Upper lobe of left lung (tissue), 6 donors: ENCODE measurements at regions not wholly inside any gene's neighbourhood (a gene's known extent, or its start where the extent isn't known, plus 50 kb on each side); places are given as distances from the start of the nearest gene placed in this dataset.
"Not testable (repeated sequence)": the region's sequence is repeated elsewhere in the genome, so short reads cannot be mapped to it uniquely, and the experiment has no call there.

ENCODE experiments used
- ATAC-seq, 2 donors: fragments of 200-7000 bp; cut with Tn5 transposase; one replicate each; pipeline ENCODE4 v1.9.1; 2022; ENCODE audit warnings: mild to moderate bottlenecking in 2 of 2, moderate library complexity in 2 of 2; ENCODE audit not compliant: low FRiP score in 2 of 2
- DNase-seq, 2 donors: peaks; one replicate each; pipeline ENCODE4 v3.0.0-alpha.2; 2019 to 2020
- H3K27ac ChIP-seq, 4 donors: fragments of 200-600 bp; sonication (generic); one replicate each; pipeline ENCODE4 v1.5.1; 2016 to 2019
- H3K27me3 ChIP-seq, 4 donors: fragments of 200-600 bp; sonication (generic); one replicate each; pipeline ENCODE4 v1.5.1; 2017 to 2019
- H3K36me3 ChIP-seq, 4 donors: fragments of 200-600 bp; sonication (generic); one replicate each; pipeline ENCODE4 v1.5.1; 2016 to 2019
- H3K4me1 ChIP-seq, 4 donors: fragments of 200-600 bp; sonication (generic); one replicate each; pipeline ENCODE4 v1.5.1; 2018 to 2019
- H3K4me3 ChIP-seq, 4 donors: fragments of 200-600 bp; sonication (generic); one replicate each; pipeline ENCODE4 v1.5.1; 2017 to 2019; ENCODE audit warnings: mild to moderate bottlenecking in 2 of 4, moderate library complexity in 1 of 4
- H3K9me3 ChIP-seq, 4 donors: fragments of 200-600 bp; sonication (generic); one replicate each; pipeline ENCODE4 v1.5.1; 2018 to 2019
- CTCF ChIP-seq, 6 experiments: fragments of 450-650 bp in 4 of 6; fragments of 200-600 bp in 2 of 6; sonication (generic) in 2 of 6; IDR thresholded peaks; one replicate each; pipeline ENCODE4 v1.5.1; 2016 to 2019; ENCODE audit warnings: antibody characterized with exemption in 6 of 6
- EP300 ChIP-seq, 4 donors: sonication (generic); formaldehyde crosslinking; IDR thresholded peaks; one replicate each; pipeline ENCODE4 v1.5.1; 2017; ENCODE audit warnings: antibody characterized with exemption in 4 of 4, control low read depth in 2 of 4
- POLR2A ChIP-seq, 4 donors: fragments of 450-650 bp; IDR thresholded peaks; one replicate each; pipeline ENCODE4 v1.5.1; 2016 to 2017; ENCODE audit warnings: antibody characterized with exemption in 4 of 4, mild to moderate bottlenecking in 2 of 4
- POLR2AphosphoS5 ChIP-seq, 2 donors: sonication (generic); formaldehyde crosslinking; IDR thresholded peaks; one replicate each; pipeline ENCODE4 v1.5.1; 2017; ENCODE audit warnings: antibody characterized with exemption in 2 of 2
- WGBS, 2 donors: methylation state at CpG; one replicate each; pipeline ENCODE4 v1.1.5; 2017 to 2018; 5-methylcytosine and 5-hydroxymethylcytosine counted together
- donor health status: DM: no; HTN: no; CAD: no; lungs with moderate emphysema.
- donor health status: DM: no; HTN: yes; CAD: no; lungs with severe emphysema.

DNA sequence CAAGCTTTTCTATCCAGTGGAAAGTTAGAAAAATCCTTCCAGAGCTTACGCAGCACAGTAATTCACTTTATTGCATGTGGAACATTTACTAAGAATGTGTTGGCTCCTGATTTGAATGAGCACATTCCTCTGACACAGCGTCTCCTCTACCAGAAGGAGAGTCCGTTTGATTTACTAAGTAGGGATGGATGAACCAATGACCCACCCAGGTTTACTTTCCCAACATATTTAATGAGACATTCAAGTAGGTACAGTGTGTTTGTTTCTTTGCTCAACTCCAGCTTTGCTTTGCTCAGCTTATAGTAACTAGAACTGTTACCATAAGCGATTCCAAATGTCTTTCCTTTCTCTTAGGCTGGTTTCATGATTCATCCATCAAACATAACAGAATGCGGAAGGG, 161.7 kb downstream of the SMARCA1 start:
- no peak for DNase-seq
- 63 to 76% methylated on average over 5 of the region's 5 CpGs for WGBS, 2 donors
- H3K27me3 ChIP-seq, result no peaks in the 10 kb centered on the region
- no peak for ATAC-seq
- no peaks in the 10 kb centered on the region for H3K4me1 ChIP-seq
- no peak overlapping the region for H3K27ac ChIP-seq
- H3K9me3 ChIP-seq, result no peaks in the 10 kb centered on the region
- H3K36me3 ChIP-seq, result no peaks in the 10 kb centered on the region
- no peak overlapping the region for H3K4me3 ChIP-seq
- TF ChIP-seq POLR2A (IDR thresholded peaks at IDR 0.05) (no peak), POLR2AphosphoS5 (IDR thresholded peaks at IDR 0.05) (no peak), CTCF (IDR thresholded peaks at IDR 0.05) (no peak), EP300 (IDR thresholded peaks at IDR 0.05) (no peak)

DNA sequence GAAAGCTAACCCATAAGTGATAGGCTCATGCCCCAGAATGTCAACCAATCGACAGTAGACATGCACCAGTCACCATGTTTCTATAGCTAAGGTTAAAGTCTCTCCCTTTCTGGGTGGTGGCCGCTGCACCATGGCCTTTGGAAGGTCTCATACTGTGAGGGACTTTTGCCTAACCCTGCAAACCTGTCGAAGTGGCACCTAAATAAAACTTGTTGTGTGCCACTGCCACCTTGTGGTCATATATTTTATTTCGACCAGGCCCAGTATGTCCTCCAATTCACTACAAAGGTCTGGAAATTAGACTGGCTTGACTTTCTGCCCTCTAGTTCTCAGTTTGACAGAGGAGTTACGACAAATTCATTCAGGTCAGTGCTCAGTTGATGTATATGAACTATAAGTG, 163.1 kb downstream of the SMARCA1 start:
- peak in 1 of 2 donors; percentile 23 for DNase-seq
- no peaks in the 10 kb centered on the region for H3K36me3 ChIP-seq
- no peak overlapping the region for H3K27ac ChIP-seq
- WGBS, 2 donors, result 32 to 50% methylated on average over 3 to 5 of the region's 5 CpGs
- H3K4me1 ChIP-seq, result no peaks in the 10 kb centered on the region
- no peak overlapping the region for H3K4me3 ChIP-seq
- TF ChIP-seq CTCF (IDR thresholded peaks at IDR 0.05) (peak in 5 of 6 experiments; percentile 14 to 53 (median 31)), EP300 (IDR thresholded peaks at IDR 0.05) (no peak)
- ATAC-seq, result peak; percentile 53 to 75
- H3K9me3 ChIP-seq, result no peaks in the 10 kb centered on the region
- no peaks in the 10 kb centered on the region for H3K27me3 ChIP-seq

DNA sequence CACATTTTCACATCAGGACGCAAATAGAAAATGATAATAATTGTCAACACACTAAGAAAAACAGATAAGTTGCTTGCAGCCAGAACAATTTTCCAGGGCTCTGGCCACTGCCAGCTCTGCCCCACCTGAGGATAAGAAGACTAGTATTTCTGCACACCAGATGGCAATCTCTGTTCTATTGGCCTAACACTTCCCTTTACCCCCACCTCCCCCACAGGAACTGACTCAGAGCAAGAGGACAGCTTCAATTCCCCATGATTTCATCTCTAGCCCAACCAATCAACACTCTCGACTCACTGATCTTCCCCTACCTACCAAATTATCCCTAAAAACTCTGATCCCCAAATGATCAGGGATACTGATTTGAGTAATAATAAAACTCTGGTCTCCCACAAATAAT, 164.0 kb downstream of the SMARCA1 start:
- no peaks in the 10 kb centered on the region for H3K27me3 ChIP-seq
- ATAC-seq (no peak), DNase-seq (no peak)
- H3K9me3 ChIP-seq, result no peaks in the 10 kb centered on the region
- H3K36me3 ChIP-seq, result no peaks in the 10 kb centered on the region
- no peaks in the 10 kb centered on the region for H3K4me1 ChIP-seq
- 64 to 74% methylated on average over 2 of the region's 2 CpGs for whole genome bisulfite sequencing, 2 donors
- no peak overlapping the region for H3K4me3 ChIP-seq
- no peak overlapping the region for H3K27ac ChIP-seq
- no peak for TF ChIP-seq EP300 (IDR thresholded peaks at IDR 0.05)
- no peak for TF ChIP-seq POLR2AphosphoS5 (IDR thresholded peaks at IDR 0.05)
- TF ChIP-seq CTCF (IDR thresholded peaks at IDR 0.05), result no peak
- TF ChIP-seq POLR2A (IDR thresholded peaks at IDR 0.05), result no peak

- 80 to 100% methylated on average over 3 to 4 of the region's 4 CpGs for WGBS, 2 donors
- not testable (repeated sequence) for DNase-seq, H3K4me1 ChIP-seq, H3K4me3 ChIP-seq, H3K9me3 ChIP-seq, H3K27ac ChIP-seq, H3K27me3 ChIP-seq, H3K36me3 ChIP-seq, ATAC-seq
Observed at GRCh38 chrX:129357428-129357827, 165.9 kb downstream of the SMARCA1 start.

DNA sequence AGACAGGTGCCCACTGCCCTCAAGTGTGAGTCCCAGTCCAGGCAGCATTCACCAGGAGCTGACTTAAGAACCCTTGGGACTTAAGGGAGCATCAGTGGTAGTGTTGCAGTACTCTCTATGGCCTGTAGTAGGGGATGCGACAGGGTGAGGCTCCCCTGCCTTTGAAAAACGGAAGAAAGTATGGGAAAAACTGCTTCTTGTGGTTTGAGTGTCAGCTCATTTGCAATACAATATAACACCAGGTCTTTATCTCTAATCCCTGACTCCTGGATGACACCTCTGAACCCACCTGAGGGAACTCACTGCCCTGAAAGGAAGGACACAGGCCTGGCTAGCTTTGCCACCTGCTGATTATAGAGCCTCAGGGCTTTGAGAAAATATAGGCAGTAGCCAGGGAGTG, 176.0 kb downstream of the SMARCA1 start:
- WGBS, 2 donors, result 52 to 92% methylated on average over 2 of the region's 2 CpGs

More for the DNA sequence above, 176.0 kb downstream of the SMARCA1 start:
- ATAC-seq (no peak), DNase-seq (no peak)
- no peak for TF ChIP-seq EP300 (IDR thresholded peaks at IDR 0.05)
- TF ChIP-seq POLR2AphosphoS5 (IDR thresholded peaks at IDR 0.05), result no peak
- no peak for TF ChIP-seq CTCF (IDR thresholded peaks at IDR 0.05)
- TF ChIP-seq POLR2A (IDR thresholded peaks at IDR 0.05), result no peak
- Histone ChIP-seq H3K4me3 (no peak overlapping the region), H3K27ac (no peak overlapping the region), H3K36me3 (no peaks in the 10 kb centered on the region), H3K4me1 (no peaks in the 10 kb centered on the region), H3K9me3 (peaks cover 0 to 6% (median 0%) of the 10 kb centered on the region in 4 donors), H3K27me3 (no peaks in the 10 kb centered on the region)
